NB4 (cell line): ENCODE measurements at regions not wholly inside any gene's neighbourhood (a gene's known extent, or its start where the extent isn't known, plus 50 kb on each side); places are given as distances from the start of the nearest gene placed in this dataset.

Source experiments
- CTCF ChIP-seq: IDR thresholded peaks from one replicate; pipeline ENCODE4 v1.5.1; 2012; ENCODE audit warnings: low read depth, low read length
- MYC ChIP-seq: IDR thresholded peaks from 2 replicates; pipeline ENCODE4 v1.6.1; 2011; ENCODE audit warnings: low read depth, low read length
- POLR2A ChIP-seq: IDR thresholded peaks from 2 replicates; pipeline ENCODE4 v1.6.1; 2011; ENCODE audit warnings: mild to moderate bottlenecking; ENCODE audit not compliant: insufficient read length; ENCODE audit errors: extremely low read depth

DNA sequence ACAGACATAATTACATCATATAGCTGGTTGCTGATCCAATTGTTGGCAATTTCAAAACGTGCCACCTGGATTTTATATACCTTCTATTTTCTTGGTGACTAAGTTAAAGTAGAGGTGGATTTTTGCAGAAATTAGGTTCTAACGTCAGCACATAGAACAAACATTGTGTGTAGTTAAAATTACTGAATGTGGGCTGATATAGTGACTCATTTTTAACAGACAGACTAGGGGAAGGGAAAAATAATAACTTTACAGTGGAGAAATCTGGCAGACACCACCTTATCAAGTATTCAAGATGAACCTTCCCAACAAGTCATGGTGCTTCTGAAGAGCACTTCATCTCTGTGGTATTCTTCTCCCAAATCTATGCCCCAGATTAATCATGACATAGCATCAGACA is 134.5 kb downstream of the UCHL1 start:
- no peak for TF ChIP-seq CTCF
- TF ChIP-seq POLR2A = no peak
- no peak for TF ChIP-seq MYC
